HCT116 (cell line): ENCODE measurements at regions not wholly inside any gene's neighbourhood (a gene's known extent, or its start where the extent isn't known, plus 50 kb on each side); places are given as distances from the start of the nearest gene placed in this dataset.

Experiments
- ATAC-seq: fragments of 200-7000 bp; cut with Tn5 transposase; 2 replicates; pipeline ENCODE4 v1.9.1; 2020; ENCODE audit warnings: mild to moderate bottlenecking, moderate library complexity
- BruUV-seq: library from RNA; stranded (reverse); fragments of 400-500 nt; replicated peaks from 2 replicates; lab custom pipeline; 2021; lab: Mats Ljungman, UMichigan
- CTCF ChIA-PET: fragments of 300-600 bp; sonication (Branson Sonifier 250); formaldehyde crosslinking; loops from one replicate; lab custom pipeline; 2021; ENCODE audit warnings: antibody characterized with exemption; lab: Charles Lee
- POLR2A ChIA-PET: fragments of 300-600, 350-600 bp; sonication (Branson Sonifier 250); formaldehyde crosslinking; loops from one replicate; lab custom pipeline; 2021; ENCODE audit warnings: antibody characterized with exemption; lab: Charles Lee
- RAD21 ChIA-PET, 2 experiments: fragments of 300-600 bp; sonication (Branson Sonifier 250); formaldehyde crosslinking; loops; one replicate each; lab custom pipeline; 2023; ENCODE audit warnings: low total read pairs in 2 of 2; ENCODE audit not compliant: uncharacterized antibody in 2 of 2, unreplicated experiment in 2 of 2, low non-redundant PET in 1 of 2; lab: Charles Lee
- DNase-seq: peaks from one replicate; pipeline ENCODE4 v3.0.0-alpha.2; 2010; ENCODE audit warnings: low read depth, low spot score
- H2AFZ ChIP-seq: fragments of 200-600 bp; shearing (Covaris generic), sonication (generic); 2 replicates; pipeline ENCODE4 v1.6.1; 2017; ENCODE audit warnings: low read depth, mixed run types, mixed read lengths, antibody characterized with exemption, low read length; ENCODE audit not compliant: poor library complexity, severe bottlenecking
- H3K27ac ChIP-seq: 2 replicates; pipeline ENCODE4 v1.5.1; 2012; ENCODE audit warnings: low read depth, low read length
- H3K27me3 ChIP-seq: fragments of 200-600 bp; sonication (generic); 2 replicates; pipeline ENCODE4 v1.6.1; 2016; ENCODE audit warnings: mixed run types, low read length, mixed read lengths; ENCODE audit not compliant: insufficient read depth
- H3K36me3 ChIP-seq, 2 experiments: fragments of 200-500 bp in 1 of 2; fragments of 200-600 bp in 1 of 2; sonication (Bioruptor generic) in 1 of 2; sonication (generic) in 1 of 2; 2 replicates each; pipeline versions ENCODE4 v1.5.1 to v1.6.1; 2014 to 2016; ENCODE audit warnings: low read length in 2 of 2, inconsistent platforms in 1 of 2, mixed read lengths in 1 of 2, mixed run types in 1 of 2; ENCODE audit not compliant: insufficient read depth in 2 of 2, control insufficient read depth in 1 of 2
- H3K4me1 ChIP-seq, 2 experiments: fragments of 200-600 bp in 1 of 2; sonication (generic) in 1 of 2; 2 replicates each; pipeline versions ENCODE4 v1.5.1 to v1.6.1; 2012 to 2017; ENCODE audit warnings: low read length in 2 of 2, inconsistent platforms in 1 of 2, mild to moderate bottlenecking in 1 of 2, mixed read lengths in 1 of 2, mixed run types in 1 of 2, moderate library complexity in 1 of 2; ENCODE audit not compliant: insufficient read depth in 2 of 2, control insufficient read depth in 1 of 2
- H3K4me2 ChIP-seq: fragments of 200-600 bp; sonication (generic); 2 replicates; pipeline ENCODE4 v1.6.1; 2017; ENCODE audit warnings: mixed run types, low read length, mixed read lengths
- H3K4me3 ChIP-seq, 2 experiments: fragments of 200-600 bp in 1 of 2; sonication (generic) in 1 of 2; replicated peaks in 1 of 2; 2 replicates each; pipeline ENCODE4 v1.5.1; 2011 to 2016; ENCODE audit warnings: low read length in 2 of 2, control low read depth in 1 of 2, low read depth in 1 of 2, mild to moderate bottlenecking in 1 of 2, mixed read lengths in 1 of 2, mixed run types in 1 of 2
- H3K79me2 ChIP-seq: fragments of 200-600 bp; sonication (generic); 2 replicates; pipeline ENCODE4 v1.6.1; 2017; ENCODE audit warnings: mild to moderate bottlenecking, mixed run types, low read length, moderate library complexity, mixed read lengths; ENCODE audit not compliant: insufficient read depth
- H3K9ac ChIP-seq: fragments of 200-600 bp; sonication (generic); 2 replicates; pipeline ENCODE4 v1.6.1; 2016; ENCODE audit warnings: low read length, mixed read lengths
- H3K9me2 ChIP-seq: fragments of 200-600 bp; sonication (generic), shearing (Covaris generic); 2 replicates; pipeline ENCODE4 v1.6.1; 2017; ENCODE audit warnings: mixed run types, mild to moderate bottlenecking, moderate library complexity; ENCODE audit not compliant: insufficient read depth
- H3K9me3 ChIP-seq, 2 experiments: fragments of 200-500 bp in 1 of 2; fragments of 200-600 bp in 1 of 2; sonication (Bioruptor generic) in 1 of 2; sonication (generic) in 1 of 2; 2 replicates each; pipeline ENCODE4 v1.6.1; 2014 to 2017; ENCODE audit warnings: low read length in 2 of 2, mixed read lengths in 2 of 2, inconsistent platforms in 1 of 2, low read depth in 1 of 2, mild to moderate bottlenecking in 1 of 2, mixed run types in 1 of 2, moderate library complexity in 1 of 2; ENCODE audit not compliant: control insufficient read depth in 1 of 2, insufficient read depth in 1 of 2
- H4K20me1 ChIP-seq: fragments of 200-600 bp; sonication (generic), shearing (Covaris generic); 2 replicates; pipeline ENCODE4 v1.6.1; 2017; ENCODE audit warnings: mixed run types, mild to moderate bottlenecking, moderate library complexity; ENCODE audit not compliant: insufficient read depth
- CEBPB ChIP-seq: IDR thresholded peaks from 2 replicates; pipeline ENCODE4 v1.6.1; 2012; ENCODE audit warnings: low read depth
- ELF1 ChIP-seq: IDR thresholded peaks from 2 replicates; pipeline ENCODE4 v1.6.1; 2012; ENCODE audit warnings: low read depth, borderline replicate concordance
- EZH2phosphoT487 ChIP-seq: fragments of 200-600 bp; IDR thresholded peaks from 2 replicates; pipeline ENCODE4 v1.6.1; 2018; ENCODE audit warnings: antibody characterized with exemption, borderline replicate concordance
- POLR2AphosphoS5 ChIP-seq: IDR thresholded peaks from 2 replicates; pipeline ENCODE4 v1.6.1; 2011; ENCODE audit warnings: mild to moderate bottlenecking, low read depth, low read length, moderate library complexity
- SIN3A ChIP-seq: IDR thresholded peaks from 2 replicates; pipeline ENCODE4 v1.6.1; 2012; ENCODE audit warnings: low read depth
- SP1 ChIP-seq: IDR thresholded peaks from 2 replicates; pipeline ENCODE4 v1.6.1; 2012; ENCODE audit warnings: low read depth
- YY1 ChIP-seq: IDR thresholded peaks from 2 replicates; pipeline ENCODE4 v1.6.1; 2011; ENCODE audit warnings: low read length, low read depth, moderate library complexity, mild to moderate bottlenecking; ENCODE audit not compliant: insufficient replicate concordance; ENCODE audit errors: extremely low read depth
- intact Hi-C: fragments of 100-400 bp; cut with micrococcal nuclease; formaldehyde crosslinking; loops from 2 replicates; pipeline ENCODE4 v1.10.0; 2022
- TF ChIP-seq, protein P1 (sequence below): IDR thresholded peaks from 2 replicates; pipeline ENCODE4 v1.6.1; 2012
- TF ChIP-seq, protein P2 (sequence below): IDR thresholded peaks from 2 replicates; pipeline ENCODE4 v1.6.1; 2011; ENCODE audit warnings: mild to moderate bottlenecking, low read length, moderate library complexity; ENCODE audit not compliant: insufficient replicate concordance; ENCODE audit errors: extremely low read depth

DNA sequence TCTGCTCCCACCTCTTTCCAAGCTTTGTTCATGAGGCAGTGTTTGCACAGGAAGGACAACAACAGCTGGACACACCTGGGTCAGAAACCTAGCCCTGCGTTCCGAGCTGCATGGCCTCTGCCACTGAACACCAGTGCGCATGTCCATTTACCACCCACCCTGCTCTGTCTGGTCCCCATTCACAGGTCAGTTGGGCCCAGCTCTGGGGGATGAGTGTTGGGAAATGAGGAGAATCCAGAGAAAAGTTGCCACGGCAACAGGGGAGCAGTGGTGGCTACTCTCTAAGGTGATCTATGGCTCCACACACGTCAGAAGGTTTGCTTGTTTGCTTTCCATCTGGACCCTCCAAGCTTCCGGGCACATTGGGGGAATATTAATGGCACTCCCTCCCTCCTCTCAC is 70.4 kb upstream of the ASIC2 start (continued):
- TF ChIP-seq ELF1 (no peak), SIN3A (no peak), POLR2AphosphoS5 (no peak)
- TF ChIP-seq, protein P1, sequence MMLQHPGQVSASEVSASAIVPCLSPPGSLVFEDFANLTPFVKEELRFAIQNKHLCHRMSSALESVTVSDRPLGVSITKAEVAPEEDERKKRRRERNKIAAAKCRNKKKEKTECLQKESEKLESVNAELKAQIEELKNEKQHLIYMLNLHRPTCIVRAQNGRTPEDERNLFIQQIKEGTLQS = no peak
- TF ChIP-seq, protein P2, sequence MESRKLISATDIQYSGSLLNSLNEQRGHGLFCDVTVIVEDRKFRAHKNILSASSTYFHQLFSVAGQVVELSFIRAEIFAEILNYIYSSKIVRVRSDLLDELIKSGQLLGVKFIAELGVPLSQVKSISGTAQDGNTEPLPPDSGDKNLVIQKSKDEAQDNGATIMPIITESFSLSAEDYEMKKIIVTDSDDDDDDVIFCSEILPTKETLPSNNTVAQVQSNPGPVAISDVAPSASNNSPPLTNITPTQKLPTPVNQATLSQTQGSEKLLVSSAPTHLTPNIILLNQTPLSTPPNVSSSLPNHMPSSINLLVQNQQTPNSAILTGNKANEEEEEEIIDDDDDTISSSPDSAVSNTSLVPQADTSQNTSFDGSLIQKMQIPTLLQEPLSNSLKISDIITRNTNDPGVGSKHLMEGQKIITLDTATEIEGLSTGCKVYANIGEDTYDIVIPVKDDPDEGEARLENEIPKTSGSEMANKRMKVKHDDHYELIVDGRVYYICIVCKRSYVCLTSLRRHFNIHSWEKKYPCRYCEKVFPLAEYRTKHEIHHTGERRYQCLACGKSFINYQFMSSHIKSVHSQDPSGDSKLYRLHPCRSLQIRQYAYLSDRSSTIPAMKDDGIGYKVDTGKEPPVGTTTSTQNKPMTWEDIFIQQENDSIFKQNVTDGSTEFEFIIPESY = no peak

DNA sequence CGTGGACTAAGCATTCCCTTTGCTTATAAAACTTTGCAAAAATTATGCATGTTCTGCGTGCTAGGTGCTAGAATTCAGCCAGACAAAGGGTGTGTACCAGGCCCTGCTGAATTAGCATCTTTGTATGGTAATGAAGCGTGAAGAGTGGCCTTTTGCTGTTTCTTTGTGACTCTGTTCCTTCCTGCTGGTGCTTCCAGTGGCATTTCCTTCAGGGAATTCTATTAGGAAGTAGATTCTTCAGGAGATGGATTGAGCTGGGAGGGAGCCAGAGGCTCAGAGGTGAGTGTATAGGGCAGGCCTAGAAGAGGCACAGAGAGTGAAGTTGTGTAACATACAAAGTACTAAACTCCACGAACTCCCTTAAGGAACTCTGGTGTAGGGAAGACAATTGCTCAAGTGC is 73.9 kb upstream of the ASIC2 start:
- CTCF ChIA-PET = no interaction called here
- Histone ChIP-seq H3K79me2 (no peaks in the 10 kb centered on the region), H3K27ac (no peak overlapping the region), H4K20me1 (no peaks in the 10 kb centered on the region; the same call in 1 of the 2 replicates), H3K4me3 (no peak overlapping the region), H2AFZ (no peak overlapping the region), H3K36me3 (no peaks in the 10 kb centered on the region), H3K9ac (no peak overlapping the region), H3K4me2 (no peak overlapping the region), H3K9me2 (no peaks in the 10 kb centered on the region), H3K4me1 (no peaks in the 10 kb centered on the region), H3K9me3 (peaks cover 0 to 5% of the 10 kb centered on the region in 2 experiments; a peak in 1 of 4 replicates), H3K27me3 (no peaks in the 10 kb centered on the region)
- POLR2A ChIA-PET = no interaction called here
- ATAC-seq = no peak
- no peak for DNase-seq
- no TSS peak for BruUV-seq
- RAD21 ChIA-PET = no interaction called here
- intact Hi-C loops = no loop called here
- TF ChIP-seq CEBPB = no peak
- TF ChIP-seq EZH2phosphoT487 = no peak
- TF ChIP-seq, protein P2 = no peak
- TF ChIP-seq SP1 = no peak
- no peak for TF ChIP-seq YY1
